Vagina (tissue), 2 donors: ENCODE measurements at regions not wholly inside any gene's neighbourhood (a gene's known extent, or its start where the extent isn't known, plus 50 kb on each side); places are given as distances from the start of the nearest gene placed in this dataset.

Experiments used
- DNase-seq, 2 donors: peaks; one replicate each; pipeline ENCODE4 v3.0.0-alpha.2; 2017; ENCODE audit errors: extremely low spot score in 2 of 2
- H3K27ac ChIP-seq: fragments of 200-600 bp; sonication (generic); one replicate; pipeline ENCODE4 v1.5.1; 2019
- H3K27me3 ChIP-seq: fragments of 200-600 bp; sonication (generic); one replicate; pipeline ENCODE4 v1.5.1; 2019
- H3K36me3 ChIP-seq, 2 donors: fragments of 200-600 bp; sonication (generic); one replicate each; pipeline ENCODE4 v1.5.1; 2017 to 2019
- H3K4me1 ChIP-seq: fragments of 200-600 bp; sonication (generic); one replicate; pipeline ENCODE4 v1.5.1; 2019
- H3K4me3 ChIP-seq, 2 donors: fragments of 200-600 bp; sonication (generic); 1 replicate in 1 of 2; 2 replicates in 1 of 2; pipeline ENCODE4 v1.5.1; 2016 to 2019
- H3K9me3 ChIP-seq: fragments of 200-600 bp; sonication (generic); one replicate; pipeline ENCODE4 v1.5.1; 2019
- POLR2A ChIP-seq, 2 donors: fragments of 450-650 bp; IDR thresholded peaks; one replicate each; pipeline ENCODE4 v1.6.1; 2017; ENCODE audit warnings: antibody characterized with exemption in 2 of 2, mild to moderate bottlenecking in 2 of 2, moderate library complexity in 2 of 2
- POLR2AphosphoS5 ChIP-seq, 2 donors: sonication (generic); formaldehyde crosslinking; IDR thresholded peaks; one replicate each; pipeline ENCODE4 v1.9.0; 2017; ENCODE audit warnings: antibody characterized with exemption in 2 of 2, mild to moderate bottlenecking in 2 of 2, low read depth in 1 of 2; ENCODE audit not compliant: insufficient read depth in 1 of 2
- intact Hi-C: fragments of 100-400 bp; cut with DNase I; formaldehyde crosslinking; loops from one replicate; pipeline ENCODE4 v1.15.1; 2023
- TF ChIP-seq, protein P1 (sequence below), 3 experiments: fragments of 450-650 bp in 2 of 3; fragments of 200-600 bp in 1 of 3; sonication (generic) in 1 of 3; IDR thresholded peaks; one replicate each; pipeline ENCODE4 v1.5.1; 2017 to 2019; ENCODE audit warnings: antibody characterized with exemption in 3 of 3, mild to moderate bottlenecking in 2 of 3, moderate library complexity in 2 of 3

DNA sequence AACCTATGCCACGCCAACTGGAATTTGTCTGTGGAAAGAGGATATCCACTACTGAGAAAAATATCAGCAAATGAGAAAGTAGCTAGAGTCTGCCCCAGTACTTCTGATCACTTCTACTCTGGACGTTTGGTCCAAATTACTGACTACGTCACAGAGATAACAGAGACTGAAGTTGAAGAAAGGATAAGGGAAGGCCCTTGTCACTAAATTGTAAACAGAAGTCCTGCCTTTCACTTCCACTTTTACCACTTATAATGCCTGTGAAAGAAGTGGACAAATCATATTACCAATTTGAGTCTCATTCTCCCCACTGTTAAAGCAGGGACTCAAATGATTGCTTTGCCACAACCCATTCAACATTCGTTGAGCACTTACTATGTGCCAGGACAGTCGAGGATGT lies 173.9 kb upstream of the ERBB4 start:
- no peaks in the 10 kb centered on the region for H3K36me3 ChIP-seq
- TF ChIP-seq POLR2AphosphoS5 (IDR thresholded peaks at IDR 0.05; ENCODE audit: insufficient read depth in 1 of 2, low read depth in 1 of 2), result no peak
- TF ChIP-seq, protein P1, sequence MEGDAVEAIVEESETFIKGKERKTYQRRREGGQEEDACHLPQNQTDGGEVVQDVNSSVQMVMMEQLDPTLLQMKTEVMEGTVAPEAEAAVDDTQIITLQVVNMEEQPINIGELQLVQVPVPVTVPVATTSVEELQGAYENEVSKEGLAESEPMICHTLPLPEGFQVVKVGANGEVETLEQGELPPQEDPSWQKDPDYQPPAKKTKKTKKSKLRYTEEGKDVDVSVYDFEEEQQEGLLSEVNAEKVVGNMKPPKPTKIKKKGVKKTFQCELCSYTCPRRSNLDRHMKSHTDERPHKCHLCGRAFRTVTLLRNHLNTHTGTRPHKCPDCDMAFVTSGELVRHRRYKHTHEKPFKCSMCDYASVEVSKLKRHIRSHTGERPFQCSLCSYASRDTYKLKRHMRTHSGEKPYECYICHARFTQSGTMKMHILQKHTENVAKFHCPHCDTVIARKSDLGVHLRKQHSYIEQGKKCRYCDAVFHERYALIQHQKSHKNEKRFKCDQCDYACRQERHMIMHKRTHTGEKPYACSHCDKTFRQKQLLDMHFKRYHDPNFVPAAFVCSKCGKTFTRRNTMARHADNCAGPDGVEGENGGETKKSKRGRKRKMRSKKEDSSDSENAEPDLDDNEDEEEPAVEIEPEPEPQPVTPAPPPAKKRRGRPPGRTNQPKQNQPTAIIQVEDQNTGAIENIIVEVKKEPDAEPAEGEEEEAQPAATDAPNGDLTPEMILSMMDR (IDR thresholded peaks at IDR 0.05), result no peak
- TF ChIP-seq POLR2A (IDR thresholded peaks at IDR 0.05), result no peak
- no peak overlapping the region for H3K4me3 ChIP-seq
- DNase-seq, result no peak
- H3K27me3 ChIP-seq, result no peaks in the 10 kb centered on the region
- intact Hi-C loops, result no loop called here
- H3K27ac ChIP-seq, result no peak overlapping the region
- no peaks in the 10 kb centered on the region for H3K9me3 ChIP-seq
- no peaks in the 10 kb centered on the region for H3K4me1 ChIP-seq

- no peaks in the 10 kb centered on the region for H3K27me3 ChIP-seq
- TF ChIP-seq POLR2AphosphoS5 (IDR thresholded peaks at IDR 0.05; ENCODE audit: insufficient read depth in 1 of 2, low read depth in 1 of 2) (no peak), POLR2A (IDR thresholded peaks at IDR 0.05) (no peak)
- TF ChIP-seq, protein P1 (IDR thresholded peaks at IDR 0.05), result no peak
- no peaks in the 10 kb centered on the region for H3K36me3 ChIP-seq
- DNase-seq, result no peak
- intact Hi-C loops, result no loop called here
- H3K4me1 ChIP-seq, result no peaks in the 10 kb centered on the region
- no peak overlapping the region for H3K4me3 ChIP-seq
- no peak overlapping the region for H3K27ac ChIP-seq
- H3K9me3 ChIP-seq, result no peaks in the 10 kb centered on the region
These were observed 173.3 kb upstream of the ERBB4 start for GRCh38 chr2:212711856-212712255.

- Histone ChIP-seq H3K9me3 (no peaks in the 10 kb centered on the region), H3K27me3 (no peaks in the 10 kb centered on the region), H3K36me3 (no peaks in the 10 kb centered on the region), H3K4me3 (no peak overlapping the region), H3K27ac (no peak overlapping the region), H3K4me1 (no peaks in the 10 kb centered on the region)
- DNase-seq, result no peak
- intact Hi-C loops, result no loop called here
- TF ChIP-seq, protein P1 (IDR thresholded peaks at IDR 0.05), result no peak
- TF ChIP-seq POLR2A (IDR thresholded peaks at IDR 0.05) (no peak), POLR2AphosphoS5 (IDR thresholded peaks at IDR 0.05; ENCODE audit: insufficient read depth in 1 of 2, low read depth in 1 of 2) (no peak)
These were observed 170.7 kb upstream of the ERBB4 start for GRCh38 chr2:212709280-212709679.

GRCh38 chr2:212708355-212708754 lies 169.8 kb upstream of the ERBB4 start:
- TF ChIP-seq POLR2A (IDR thresholded peaks at IDR 0.05), result no peak
- Histone ChIP-seq H3K27ac (no peak overlapping the region), H3K27me3 (no peaks in the 10 kb centered on the region), H3K4me3 (no peak overlapping the region), H3K4me1 (no peaks in the 10 kb centered on the region), H3K36me3 (no peaks in the 10 kb centered on the region), H3K9me3 (no peaks in the 10 kb centered on the region)
- intact Hi-C loops, result no loop called here
- no peak for DNase-seq

- intact Hi-C loops, result no loop called here
- no peak for TF ChIP-seq POLR2A (IDR thresholded peaks at IDR 0.05)
- TF ChIP-seq, protein P1 (IDR thresholded peaks at IDR 0.05), result no peak
- TF ChIP-seq POLR2AphosphoS5 (IDR thresholded peaks at IDR 0.05; ENCODE audit: insufficient read depth in 1 of 2, low read depth in 1 of 2), result no peak
- Histone ChIP-seq H3K27me3 (no peaks in the 10 kb centered on the region), H3K27ac (no peak overlapping the region), H3K9me3 (no peaks in the 10 kb centered on the region), H3K36me3 (no peaks in the 10 kb centered on the region), H3K4me1 (no peaks in the 10 kb centered on the region), H3K4me3 (no peak overlapping the region)
- DNase-seq, result no peak
These were observed 156.8 kb upstream of the ERBB4 start for GRCh38 chr2:212695426-212695825.

DNA sequence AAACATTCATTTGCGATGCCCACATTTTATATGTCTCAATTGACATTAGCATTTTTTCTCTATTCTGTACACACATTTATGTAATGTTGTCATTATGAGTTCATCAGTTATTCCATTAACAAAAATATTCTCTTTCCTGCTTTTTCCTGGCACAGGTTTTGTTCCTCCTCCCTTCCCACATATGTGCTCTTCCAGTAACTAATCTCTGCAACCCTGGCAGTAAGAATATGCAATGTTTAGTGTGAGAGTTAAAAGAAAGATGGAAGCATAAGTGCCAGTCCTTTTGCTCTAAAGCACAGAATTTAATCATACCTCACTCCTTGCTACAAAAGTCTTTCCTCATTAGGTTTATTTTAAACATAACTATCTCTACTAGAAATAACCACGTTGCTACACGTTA lies 155.8 kb upstream of the ERBB4 start:
- TF ChIP-seq POLR2A (IDR thresholded peaks at IDR 0.05) (no peak), POLR2AphosphoS5 (IDR thresholded peaks at IDR 0.05; ENCODE audit: insufficient read depth in 1 of 2, low read depth in 1 of 2) (no peak)
- TF ChIP-seq, protein P1 (IDR thresholded peaks at IDR 0.05), result no peak
- intact Hi-C loops, result no loop called here
- H3K27me3 ChIP-seq, result no peaks in the 10 kb centered on the region
- no peak overlapping the region for H3K27ac ChIP-seq
- H3K36me3 ChIP-seq, result no peaks in the 10 kb centered on the region
- DNase-seq, result no peak
- no peaks in the 10 kb centered on the region for H3K4me1 ChIP-seq
- no peaks in the 10 kb centered on the region for H3K9me3 ChIP-seq
- no peak overlapping the region for H3K4me3 ChIP-seq
